GM19239 (cell line): ENCODE measurements at regions not wholly inside any gene's neighbourhood (a gene's known extent, or its start where the extent isn't known, plus 50 kb on each side); places are given as distances from the start of the nearest gene placed in this dataset.
"Not testable (repeated sequence)": the region's sequence is repeated elsewhere in the genome, so short reads cannot be mapped to it uniquely, and the experiment has no call there.

Experiments
- DNase-seq: peaks from one replicate; pipeline ENCODE4 v3.0.0; 2011; ENCODE audit warnings: low spot score; ENCODE audit not compliant: insufficient read length
- FAIRE-seq: peaks from 2 replicates; lab custom pipeline; 2011; peaks lifted over from hg19 to GRCh38; lab: Jason Lieb, UNC

- DNase-seq (no peak), FAIRE-seq (no peak)
These were observed 629.3 kb upstream of the RGMB start for GRCh38 chr5:98144116-98144515.

GRCh38 chr5:98144710-98145109 lies 628.8 kb upstream of the RGMB start:
- no peak for FAIRE-seq
- no peak for DNase-seq

DNA sequence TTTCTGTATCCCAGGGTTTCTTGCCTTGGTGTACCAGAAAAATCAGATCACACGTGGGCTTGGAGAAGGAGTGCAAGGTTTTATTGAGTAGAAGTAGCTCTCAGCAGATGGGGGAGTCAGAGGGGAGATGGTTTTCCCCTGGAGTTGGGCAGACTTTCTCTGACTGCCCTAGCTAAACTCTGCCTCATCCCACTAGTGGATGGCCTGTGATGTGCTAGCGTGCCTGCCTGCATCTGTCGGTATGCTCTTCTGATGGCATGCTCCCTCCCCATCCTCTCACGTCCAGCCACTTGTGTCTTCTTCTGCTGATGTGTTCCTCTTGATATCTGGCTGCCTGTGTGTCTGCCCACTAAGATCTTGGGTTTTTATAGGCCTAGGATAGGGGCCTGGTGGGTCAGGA lies 616.1 kb upstream of the RGMB start:
- DNase-seq = no peak
- no peak for FAIRE-seq

- no peak for FAIRE-seq
These were observed 615.0 kb upstream of the RGMB start for GRCh38 chr5:98158440-98158839.

DNA sequence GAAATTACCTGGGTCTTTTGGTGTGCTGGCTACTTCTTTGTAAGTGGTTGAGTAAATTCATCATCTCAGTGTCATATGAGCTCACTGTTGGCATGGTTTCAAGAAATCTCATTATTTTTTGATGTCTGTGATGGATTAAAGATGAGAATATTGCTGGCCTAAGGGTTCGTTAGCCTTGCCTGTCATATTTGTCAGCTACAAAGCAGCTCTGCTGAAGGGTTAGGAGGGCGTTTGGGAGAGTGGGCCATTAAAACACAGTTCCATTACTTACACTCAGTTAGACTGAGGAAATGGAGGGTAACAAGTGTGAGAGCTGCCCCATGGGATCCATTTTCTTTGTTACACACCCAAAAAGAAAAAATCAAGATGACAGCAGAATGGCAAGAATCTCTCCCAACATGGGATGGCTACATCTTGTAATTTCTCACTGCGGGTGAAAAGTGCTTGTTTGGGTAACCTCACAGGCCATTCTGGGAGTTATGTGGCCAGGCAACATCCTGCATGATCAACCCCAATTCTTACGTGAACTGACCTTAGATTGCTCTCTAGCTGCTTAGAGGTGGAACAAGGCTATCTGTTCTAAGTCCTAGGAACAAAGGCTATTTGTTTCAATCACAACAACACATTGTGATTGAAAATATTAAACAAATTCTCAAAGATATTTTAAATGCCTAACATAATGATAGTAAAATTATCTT lies 609.5 kb upstream of the RGMB start:
- no peak for DNase-seq
- no peak for FAIRE-seq

More at GRCh38 chr5:98158440-98158839, 615.0 kb upstream of the RGMB start:
- DNase-seq = no peak

DNA sequence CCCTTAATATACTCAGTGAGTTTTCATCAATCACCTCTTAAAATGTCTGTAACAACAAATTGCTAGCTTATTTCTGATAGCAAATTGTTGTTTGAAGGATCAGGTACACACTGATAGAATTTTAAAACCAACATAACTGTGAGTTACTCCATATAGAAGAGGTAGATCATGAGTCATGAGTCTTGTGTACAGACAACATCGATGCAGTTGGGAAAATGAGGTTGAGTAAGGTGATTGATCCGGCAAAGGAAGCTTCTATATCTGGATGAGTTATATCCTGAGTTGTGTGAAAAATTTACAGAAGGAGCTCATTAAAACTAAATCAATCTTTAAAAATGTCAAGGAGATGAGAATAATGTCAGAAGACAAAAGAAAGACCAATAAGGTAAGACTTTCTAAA lies 604.6 kb upstream of the RGMB start:
- DNase-seq (no peak), FAIRE-seq (no peak)

DNA sequence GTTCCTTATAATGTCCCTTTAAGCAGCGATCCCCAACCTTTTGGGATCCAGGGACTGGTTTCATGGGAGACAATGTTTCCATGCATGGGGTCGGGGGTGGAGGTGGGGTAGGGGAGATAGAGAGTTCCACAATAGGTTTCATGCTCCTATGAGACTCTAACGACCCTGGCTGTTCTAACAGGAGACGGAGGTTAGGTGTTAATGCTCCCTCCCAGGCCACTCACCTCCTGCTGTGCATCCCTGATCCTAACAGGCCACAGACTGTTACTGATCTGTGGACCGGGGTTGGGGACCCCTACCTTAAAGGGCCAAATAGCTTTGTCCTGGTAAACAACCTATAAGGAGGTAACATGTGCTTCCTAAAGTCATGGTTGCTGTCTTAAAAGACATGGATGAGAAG lies 602.5 kb upstream of the RGMB start:
- FAIRE-seq (no peak), DNase-seq (no peak)

GRCh38 chr5:98173334-98173733 lies 600.1 kb upstream of the RGMB start:
- no peak for FAIRE-seq
- DNase-seq = no peak

GRCh38 chr5:98175474-98175873 lies 598.0 kb upstream of the RGMB start:
- DNase-seq (no peak), FAIRE-seq (no peak)

DNA sequence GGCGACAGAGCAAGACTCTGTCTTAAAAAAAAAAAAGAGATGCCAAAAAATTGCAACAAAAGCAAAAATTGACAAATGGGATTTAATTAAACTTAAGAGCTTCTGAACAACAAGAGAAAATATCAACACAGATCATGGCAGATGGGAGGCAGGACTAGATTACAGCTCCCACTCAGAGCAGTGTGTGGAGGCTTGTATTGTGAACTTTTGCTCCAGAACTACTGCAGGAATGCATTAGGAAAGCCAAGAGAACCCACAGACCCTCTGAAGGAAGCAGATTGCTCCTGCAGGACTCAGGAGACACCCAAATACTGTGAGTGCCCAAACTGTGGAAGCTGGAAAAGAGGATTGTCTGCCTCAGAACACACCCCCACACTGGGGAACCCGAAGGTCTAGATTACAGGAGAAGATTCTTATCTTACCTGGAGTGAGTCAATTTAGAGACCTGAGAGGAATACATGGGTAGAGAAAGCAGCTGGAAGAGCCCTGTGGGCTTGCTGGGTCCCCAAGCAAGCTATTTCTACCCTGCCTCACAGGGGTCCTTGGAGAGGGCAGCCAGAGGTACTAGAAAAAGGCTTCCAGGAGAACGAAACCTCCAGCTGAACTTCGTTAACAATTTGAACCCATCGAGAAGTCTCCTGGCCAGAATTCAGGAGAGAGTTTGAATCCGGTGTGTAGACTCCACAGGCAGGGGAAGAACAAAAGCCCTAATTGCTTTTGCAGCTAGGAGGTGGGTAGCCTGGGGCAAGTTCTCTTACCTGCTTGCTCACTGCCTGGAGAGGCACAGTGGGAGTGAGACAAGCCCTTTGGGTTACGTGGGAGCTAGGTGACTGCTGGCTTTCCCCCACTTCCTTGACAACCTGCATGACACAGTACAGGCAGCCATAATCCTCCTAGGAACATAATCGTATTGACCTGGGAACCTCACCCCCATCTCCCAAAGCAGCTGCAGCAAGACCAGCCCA lies 593.4 kb upstream of the RGMB start:
- DNase-seq (no peak), FAIRE-seq (no peak)

DNA sequence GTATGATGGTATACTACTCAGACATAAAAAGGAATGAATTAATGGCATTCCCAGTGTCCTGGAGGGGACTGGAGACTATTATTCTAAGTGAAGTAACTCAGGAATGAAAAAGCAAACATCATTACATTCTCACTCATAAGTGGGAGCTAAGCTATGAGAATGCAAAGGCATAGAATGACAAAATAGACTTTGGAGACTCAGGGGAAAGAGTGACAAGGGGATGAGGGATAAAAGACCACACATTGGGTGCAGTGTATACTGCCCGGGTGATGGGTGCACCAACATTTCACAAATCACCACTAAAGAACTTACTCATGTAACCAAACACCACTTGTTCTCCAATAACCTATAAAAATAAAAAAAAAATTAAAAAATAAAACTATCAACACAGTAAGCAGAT lies 587.3 kb upstream of the RGMB start:
- DNase-seq (no peak), FAIRE-seq (no peak)

DNA sequence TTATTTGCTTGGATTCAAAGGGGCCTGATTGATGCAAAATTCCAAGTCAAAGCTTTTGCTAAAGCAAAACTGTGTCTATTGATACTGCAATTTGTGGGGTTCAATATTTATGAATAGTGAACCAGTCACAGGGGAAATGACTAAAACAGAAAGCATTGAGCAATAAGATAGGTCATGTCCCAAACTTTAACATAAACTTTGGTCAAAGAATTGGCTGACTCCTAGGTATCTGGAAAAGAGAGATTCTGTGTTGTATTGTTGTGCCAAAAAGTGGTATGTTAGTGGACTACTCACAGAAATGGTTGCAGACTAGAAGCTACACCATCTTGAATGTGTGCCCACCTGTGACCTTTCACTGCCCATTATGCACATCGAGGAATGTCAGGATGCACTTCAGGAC lies 585.5 kb upstream of the RGMB start:
- FAIRE-seq = no peak
- DNase-seq = no peak

DNA sequence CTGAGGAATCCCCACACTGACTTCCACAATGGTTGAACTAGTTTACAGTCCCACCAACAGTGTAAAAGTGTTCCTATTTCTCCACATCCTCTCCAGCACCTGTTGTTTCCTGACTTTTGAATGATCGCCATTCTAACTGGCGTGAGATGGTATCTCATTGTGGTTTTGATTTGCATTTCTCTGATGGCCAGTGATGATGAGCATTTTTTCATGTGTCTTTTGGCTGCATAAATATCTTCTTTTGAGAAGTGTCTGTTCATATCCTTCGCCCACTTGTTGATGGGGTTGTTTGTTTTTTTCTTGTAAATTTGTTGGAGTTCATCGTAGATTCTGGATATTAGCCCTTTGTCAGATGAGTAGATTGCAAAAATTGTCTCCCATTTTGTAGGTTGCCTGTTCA lies 583.1 kb upstream of the RGMB start:
- not testable (repeated sequence) for FAIRE-seq, DNase-seq

DNA sequence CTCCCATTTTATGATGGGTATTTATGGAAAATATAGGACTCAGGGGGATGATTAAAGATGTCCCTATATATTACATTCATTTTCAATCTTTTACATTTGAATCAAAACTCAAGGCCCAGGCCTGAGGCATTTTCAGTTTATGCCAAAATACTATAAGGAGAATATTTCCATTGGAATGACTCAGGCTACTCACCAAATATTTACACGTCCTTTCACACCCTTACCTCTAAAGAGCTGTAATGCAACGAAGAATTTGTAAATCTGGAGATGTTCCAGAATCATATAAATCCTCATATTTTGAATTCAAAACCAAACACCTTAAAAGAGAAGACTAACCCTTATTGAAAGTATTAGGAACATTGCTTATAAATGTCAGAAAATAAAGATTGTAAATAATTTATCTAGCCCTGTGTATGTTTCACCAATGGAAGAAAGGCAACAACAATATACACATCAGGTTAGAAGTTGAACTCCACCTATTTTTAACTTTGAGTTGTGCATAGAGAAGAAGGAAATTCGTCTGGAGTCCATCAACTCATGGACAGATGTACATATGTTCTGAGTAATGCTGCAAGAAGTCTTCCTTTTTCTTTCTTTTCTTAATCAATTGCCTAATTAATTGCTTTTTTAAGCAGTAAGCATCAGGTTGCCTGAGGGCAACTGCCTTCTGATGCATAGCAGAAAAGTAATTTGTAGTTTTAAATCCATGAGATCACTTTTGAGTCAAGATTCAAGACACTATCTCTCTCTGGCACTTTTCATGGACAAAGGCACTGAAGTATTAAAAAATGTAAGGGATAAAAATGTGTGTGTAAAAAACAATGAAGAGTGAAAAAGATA lies 579.3 kb upstream of the RGMB start:
- FAIRE-seq = no peak
- DNase-seq = no peak

GRCh38 chr5:98200726-98201541 lies 572.5 kb upstream of the RGMB start:
- no peak for DNase-seq
- no peak for FAIRE-seq

DNA sequence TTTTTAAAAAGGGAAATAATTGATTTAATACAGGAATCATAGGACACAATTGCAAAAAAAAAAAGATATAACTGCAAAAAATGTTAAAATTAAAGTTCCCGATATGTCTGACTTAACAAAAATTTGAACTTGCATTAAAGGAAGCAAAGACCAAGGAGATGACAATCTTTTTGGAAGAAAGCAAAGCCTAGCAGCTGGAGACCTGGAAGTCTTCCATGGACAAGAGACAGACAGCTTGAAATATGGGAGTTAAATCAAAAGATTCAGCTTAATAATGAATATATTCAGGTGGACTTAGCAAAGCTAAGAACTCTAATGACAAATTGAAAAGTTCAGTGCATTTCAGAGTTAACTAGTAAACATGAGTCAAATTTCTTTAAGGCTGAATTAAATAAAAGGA lies 568.7 kb upstream of the RGMB start:
- FAIRE-seq (no peak), DNase-seq (no peak)

DNA sequence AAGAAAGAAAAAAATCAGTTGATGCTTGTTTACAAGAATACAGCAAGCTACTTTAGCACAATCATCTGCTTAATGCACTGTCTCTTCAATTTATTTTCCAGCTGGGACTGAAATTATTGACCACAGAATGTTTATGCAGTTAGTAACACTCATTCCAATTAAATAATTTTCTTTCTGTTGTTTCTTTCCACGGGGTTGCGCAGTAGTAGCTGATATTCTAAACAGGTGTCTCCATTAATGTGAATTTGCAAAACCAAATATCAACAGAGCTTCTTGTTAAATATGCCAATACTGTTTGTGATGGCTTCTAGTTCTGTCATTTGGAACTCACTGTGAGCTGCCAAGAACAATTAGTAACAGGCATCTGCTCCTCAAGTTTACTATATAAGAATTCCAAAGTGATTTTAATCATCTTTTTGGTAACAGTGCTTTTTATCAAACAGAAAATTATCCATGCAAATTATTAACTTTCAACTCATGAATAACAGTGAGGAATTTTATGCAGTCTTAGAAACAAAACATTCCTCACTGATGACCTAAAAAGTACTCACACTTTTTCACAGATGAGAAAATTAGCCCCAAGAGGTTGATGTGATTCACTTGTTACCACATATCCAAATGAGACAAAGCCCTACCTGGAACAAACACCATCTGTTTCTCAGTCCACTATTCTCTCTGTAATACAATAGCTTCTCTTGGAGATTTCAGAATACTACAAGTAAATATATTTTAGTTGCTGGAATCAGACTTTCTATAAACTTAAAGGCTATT lies 567.6 kb upstream of the RGMB start:
- DNase-seq (no peak), FAIRE-seq (no peak)

GRCh38 chr5:98206566-98206965 lies 566.9 kb upstream of the RGMB start:
- DNase-seq = no peak
- no peak for FAIRE-seq

GRCh38 chr5:98209418-98209817 lies 564.0 kb upstream of the RGMB start:
- FAIRE-seq (no peak), DNase-seq (no peak)
